AG10803 (cell line): ENCODE measurements at regions not wholly inside any gene's neighbourhood (a gene's known extent, or its start where the extent isn't known, plus 50 kb on each side); places are given as distances from the start of the nearest gene placed in this dataset.
A peak's percentile ranks its signal among the peaks of the same experiment; 100 is the strongest.

ENCODE experiments used
- DNase-seq: peaks from one replicate; pipeline ENCODE4 v3.0.0; 2010; ENCODE audit warnings: low read depth
- H3K4me3 ChIP-seq: 2 replicates; pipeline ENCODE4 v1.5.1; 2011; ENCODE audit warnings: mild to moderate bottlenecking, low read length, control low read depth
- TF ChIP-seq, protein P1 (sequence below): conservative IDR thresholded peaks from 2 replicates; pipeline ENCODE4 v1.5.1; 2011; ENCODE audit warnings: mild to moderate bottlenecking, low read length, control low read depth, inconsistent platforms

DNA sequence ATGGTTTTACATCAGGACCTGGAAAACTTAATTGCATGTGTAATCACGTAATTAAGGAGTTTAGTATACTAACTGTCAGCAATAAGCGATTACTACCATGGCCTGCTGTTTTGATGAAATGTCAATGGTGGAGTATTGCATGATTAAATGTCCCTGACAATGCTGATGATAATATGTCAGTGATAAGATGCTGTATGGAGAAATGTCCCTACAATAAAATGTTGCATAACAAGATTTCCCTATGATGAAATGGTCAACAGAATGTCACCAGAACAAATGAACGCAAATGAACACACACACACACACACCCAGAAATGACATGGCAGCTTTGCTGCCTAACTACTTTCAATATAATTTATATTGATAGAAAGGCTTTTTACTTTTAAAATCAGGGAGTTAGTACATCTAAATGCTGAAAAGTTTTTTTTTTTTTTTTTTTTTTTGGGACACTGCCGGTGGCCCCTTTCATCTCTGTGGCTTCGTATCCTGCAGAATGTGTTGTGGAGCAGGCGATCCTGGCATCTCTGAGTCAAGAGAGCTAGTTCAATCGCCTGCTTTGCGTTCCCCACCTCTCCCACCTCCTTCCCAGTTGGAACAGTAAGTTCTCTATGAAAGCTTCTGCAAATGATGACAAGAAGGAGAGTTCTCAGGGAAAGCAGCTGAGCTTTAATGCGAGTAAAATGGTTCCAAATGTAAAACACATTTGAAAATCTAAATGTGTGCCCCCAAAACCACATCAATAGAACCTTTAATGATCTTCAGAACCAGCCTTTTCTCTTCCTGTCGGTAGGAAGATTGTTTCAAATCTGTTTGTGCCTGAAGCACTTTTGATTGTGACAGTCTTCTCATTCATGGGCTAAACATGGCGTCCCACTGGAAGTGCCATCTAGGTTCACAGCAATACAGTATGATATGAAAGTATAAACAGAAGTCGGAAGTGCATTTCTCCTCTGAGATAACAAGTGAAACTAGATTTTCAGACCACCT, 170.1 kb upstream of the GBE1 start:
- no peak for DNase-seq
- TF ChIP-seq, protein P1, sequence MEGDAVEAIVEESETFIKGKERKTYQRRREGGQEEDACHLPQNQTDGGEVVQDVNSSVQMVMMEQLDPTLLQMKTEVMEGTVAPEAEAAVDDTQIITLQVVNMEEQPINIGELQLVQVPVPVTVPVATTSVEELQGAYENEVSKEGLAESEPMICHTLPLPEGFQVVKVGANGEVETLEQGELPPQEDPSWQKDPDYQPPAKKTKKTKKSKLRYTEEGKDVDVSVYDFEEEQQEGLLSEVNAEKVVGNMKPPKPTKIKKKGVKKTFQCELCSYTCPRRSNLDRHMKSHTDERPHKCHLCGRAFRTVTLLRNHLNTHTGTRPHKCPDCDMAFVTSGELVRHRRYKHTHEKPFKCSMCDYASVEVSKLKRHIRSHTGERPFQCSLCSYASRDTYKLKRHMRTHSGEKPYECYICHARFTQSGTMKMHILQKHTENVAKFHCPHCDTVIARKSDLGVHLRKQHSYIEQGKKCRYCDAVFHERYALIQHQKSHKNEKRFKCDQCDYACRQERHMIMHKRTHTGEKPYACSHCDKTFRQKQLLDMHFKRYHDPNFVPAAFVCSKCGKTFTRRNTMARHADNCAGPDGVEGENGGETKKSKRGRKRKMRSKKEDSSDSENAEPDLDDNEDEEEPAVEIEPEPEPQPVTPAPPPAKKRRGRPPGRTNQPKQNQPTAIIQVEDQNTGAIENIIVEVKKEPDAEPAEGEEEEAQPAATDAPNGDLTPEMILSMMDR, result no peak

DNA sequence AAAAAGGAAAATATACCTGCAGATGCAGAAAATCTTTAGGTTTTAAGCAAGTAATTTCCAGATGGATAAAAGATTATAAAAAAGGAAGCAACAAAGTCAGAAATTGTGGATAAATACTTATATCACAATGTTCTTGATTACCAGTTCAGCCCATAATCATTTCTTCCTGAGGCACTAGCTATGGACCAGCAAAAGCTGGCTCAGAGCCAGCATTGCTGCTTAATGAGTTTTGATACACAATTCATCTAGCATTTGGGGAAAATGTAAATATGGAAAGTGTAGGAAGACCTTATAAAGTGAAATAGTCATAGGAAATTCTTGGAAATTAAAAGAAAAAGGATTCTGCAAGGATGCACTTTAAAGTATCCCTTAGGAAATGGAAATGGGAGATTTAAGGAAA, 168.3 kb upstream of the GBE1 start:
- TF ChIP-seq, protein P1, result no peak
- H3K4me3 ChIP-seq, result no peak overlapping the region
- no peak for DNase-seq

More for the DNA sequence above, 170.1 kb upstream of the GBE1 start:
- H3K4me3 ChIP-seq, result no peak overlapping the region

DNA sequence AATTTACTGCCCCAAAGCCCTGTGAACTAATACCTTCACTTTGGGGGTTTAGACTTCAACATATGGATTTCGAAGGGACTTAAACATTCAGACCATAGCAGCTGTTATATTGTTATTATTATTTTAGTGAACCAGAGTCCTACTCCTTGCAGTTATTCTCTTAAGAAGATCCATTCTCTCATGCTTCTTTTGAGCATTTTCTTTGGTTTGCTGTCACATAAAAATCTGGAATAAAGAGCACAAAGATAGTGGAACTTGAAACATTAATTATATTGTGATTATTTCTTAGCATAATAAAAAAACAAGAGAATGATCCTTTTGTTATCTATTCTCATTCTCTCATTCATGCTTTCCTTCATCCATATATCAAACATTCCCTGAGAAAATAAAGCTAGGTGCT, 166.4 kb upstream of the GBE1 start:
- no peak for DNase-seq
- H3K4me3 ChIP-seq, result no peak overlapping the region
- TF ChIP-seq, protein P1, result no peak

DNA sequence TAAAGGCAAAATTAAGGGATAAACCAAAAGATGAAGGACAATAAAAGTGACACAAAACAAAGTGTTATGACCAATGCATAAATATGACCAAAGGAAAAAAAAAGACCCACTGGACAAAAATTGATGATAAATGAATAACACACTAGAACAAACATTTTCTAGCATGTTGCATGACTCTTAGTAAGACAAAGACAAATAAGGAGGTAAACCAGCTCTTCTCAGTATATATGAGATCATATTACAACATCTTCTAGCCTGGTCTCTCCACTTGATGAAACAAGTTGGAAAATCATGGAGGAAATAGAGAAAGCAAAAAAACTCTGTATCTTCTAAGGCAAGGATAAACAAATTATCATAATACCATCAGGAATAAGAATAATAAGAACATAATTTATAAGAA, 163.9 kb upstream of the GBE1 start:
- TF ChIP-seq, protein P1, result no peak
- DNase-seq, result no peak
- no peak overlapping the region for H3K4me3 ChIP-seq

DNA sequence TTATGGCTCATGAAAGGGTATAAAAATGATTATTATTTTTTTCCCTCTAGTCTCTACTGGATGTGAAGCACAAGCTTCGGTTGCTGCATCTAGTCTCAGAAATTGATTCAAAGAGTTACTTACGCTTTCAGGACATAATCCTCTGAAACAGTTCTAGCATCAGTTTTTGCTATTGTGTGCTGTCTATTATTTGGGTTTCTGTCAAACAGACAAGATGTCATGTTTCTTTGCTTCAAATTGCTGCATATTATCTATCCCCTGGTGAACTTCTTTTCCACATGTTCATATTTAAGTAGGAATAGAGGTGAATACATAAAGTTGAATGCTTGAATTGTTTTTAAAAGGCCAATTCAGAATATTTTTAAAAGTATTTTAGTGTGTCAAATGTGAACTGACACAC, 161.6 kb upstream of the GBE1 start:
- DNase-seq, result no peak
- TF ChIP-seq, protein P1, result no peak
- H3K4me3 ChIP-seq, result no peak overlapping the region

- no peak overlapping the region for H3K4me3 ChIP-seq
- TF ChIP-seq, protein P1, result no peak
- DNase-seq, result no peak
Observed at GRCh38 chr3:81922404-81922803, 161.0 kb upstream of the GBE1 start.

GRCh38 chr3:81920816-81921215, 159.4 kb upstream of the GBE1 start:
- TF ChIP-seq, protein P1, result no peak
- peak; percentile 7 for DNase-seq
- no peak overlapping the region for H3K4me3 ChIP-seq
